Neuronal stem cell (in vitro differentiated cells): ENCODE measurements at regions not wholly inside any gene's neighbourhood (a gene's known extent, or its start where the extent isn't known, plus 50 kb on each side); places are given as distances from the start of the nearest gene placed in this dataset.

Experiments
- DNase-seq: peaks from one replicate; pipeline ENCODE4 v3.0.0-alpha.2; 2013; ENCODE audit warnings: low spot score
- H2AFZ ChIP-seq: one replicate; pipeline ENCODE4 v1.6.1; 2013; ENCODE audit warnings: mild to moderate bottlenecking, low read length, inconsistent platforms
- H2AK5ac ChIP-seq: 2 replicates; pipeline ENCODE4 v1.6.1; 2013; ENCODE audit warnings: low read depth, mild to moderate bottlenecking, inconsistent platforms, low read length, moderate library complexity, mixed read lengths
- H2BK120ac ChIP-seq: 2 replicates; pipeline ENCODE4 v1.6.1; 2013; ENCODE audit warnings: low read depth, mild to moderate bottlenecking, inconsistent platforms, low read length, moderate library complexity, mixed read lengths
- H2BK12ac ChIP-seq: one replicate; pipeline ENCODE4 v1.6.1; 2013; ENCODE audit warnings: low read length, inconsistent platforms
- H2BK15ac ChIP-seq: 2 replicates; pipeline ENCODE4 v1.6.1; 2013; ENCODE audit warnings: mild to moderate bottlenecking, low read length, inconsistent platforms, mixed read lengths
- H2BK5ac ChIP-seq: one replicate; pipeline ENCODE4 v1.6.1; 2013; ENCODE audit warnings: inconsistent platforms, mild to moderate bottlenecking, low read length, moderate library complexity
- H3K14ac ChIP-seq: one replicate; pipeline ENCODE4 v1.6.1; 2013; ENCODE audit warnings: low read length, inconsistent platforms
- H3K18ac ChIP-seq: 2 replicates; pipeline ENCODE4 v1.6.1; 2013; ENCODE audit warnings: low read length, inconsistent platforms
- H3K23ac ChIP-seq: 2 replicates; pipeline ENCODE4 v1.6.1; 2013; ENCODE audit warnings: low read depth, mild to moderate bottlenecking, mixed read lengths, low read length, inconsistent platforms; ENCODE audit not compliant: poor library complexity
- H3K27ac ChIP-seq: replicated peaks from 3 replicates; pipeline ENCODE4 v1.5.1; 2013; ENCODE audit warnings: low read length, inconsistent platforms
- H3K27me3 ChIP-seq, 3 experiments: 2 replicates each; pipeline ENCODE4 v1.6.1; 2013; ENCODE audit warnings: low read length in 3 of 3, mild to moderate bottlenecking in 2 of 3, inconsistent platforms in 1 of 3, low read depth in 1 of 3, mixed read lengths in 1 of 3, moderate library complexity in 1 of 3; ENCODE audit not compliant: control insufficient read depth in 3 of 3, insufficient read depth in 3 of 3
- H3K36me3 ChIP-seq, 2 donors: replicated peaks in 1 of 2; 2 replicates each; pipeline ENCODE4 v1.6.1; 2013; ENCODE audit warnings: low read length in 2 of 2; ENCODE audit not compliant: control insufficient read depth in 2 of 2, insufficient read depth in 2 of 2
- H3K4ac ChIP-seq: 2 replicates; pipeline ENCODE4 v1.6.1; 2013; ENCODE audit warnings: inconsistent platforms, mild to moderate bottlenecking, low read length, moderate library complexity
- H3K4me1 ChIP-seq, 2 donors: 1 replicate in 1 of 2; 2 replicates in 1 of 2; pipeline ENCODE4 v1.6.1; 2013; ENCODE audit warnings: low read length in 2 of 2, low read depth in 1 of 2; ENCODE audit not compliant: control insufficient read depth in 2 of 2, insufficient read depth in 1 of 2
- H3K4me2 ChIP-seq: one replicate; pipeline ENCODE4 v1.6.1; 2013; ENCODE audit warnings: mild to moderate bottlenecking, low read length, inconsistent platforms; ENCODE audit not compliant: insufficient read depth, poor library complexity, severe bottlenecking
- H3K4me3 ChIP-seq, 2 donors: 2 replicates each; pipeline ENCODE4 v1.5.1; 2013; ENCODE audit warnings: low read length in 2 of 2, mild to moderate bottlenecking in 2 of 2, inconsistent platforms in 1 of 2, moderate library complexity in 1 of 2
- H3K79me1 ChIP-seq: one replicate; pipeline ENCODE4 v1.6.1; 2013; ENCODE audit warnings: low read depth, mild to moderate bottlenecking, inconsistent platforms, low read length, moderate library complexity
- H3K9ac ChIP-seq: one replicate; pipeline ENCODE4 v1.6.1; 2013; ENCODE audit warnings: mild to moderate bottlenecking, low read depth, low read length, inconsistent platforms; ENCODE audit not compliant: poor library complexity
- H3K9me3 ChIP-seq, 2 donors: replicated peaks in 1 of 2; 2 replicates each; pipeline versions ENCODE3 to v1.6.1; 2013; ENCODE audit warnings: low read length in 2 of 2, mild to moderate bottlenecking in 2 of 2, inconsistent platforms in 1 of 2, low read depth in 1 of 2, mixed read lengths in 1 of 2, moderate library complexity in 1 of 2; ENCODE audit not compliant: control insufficient read depth in 2 of 2, insufficient read depth in 1 of 2
- H4K8ac ChIP-seq: one replicate; pipeline ENCODE4 v1.6.1; 2013; ENCODE audit warnings: low read depth, mild to moderate bottlenecking, inconsistent platforms, low read length, moderate library complexity
- H4K91ac ChIP-seq: one replicate; pipeline ENCODE4 v1.6.1; 2013; ENCODE audit warnings: low read length, low read depth, mild to moderate bottlenecking, inconsistent platforms; ENCODE audit not compliant: poor library complexity
- WGBS, 2 donors: extraction: QIAGEN DNeasy Blood & Tissue Kit; methylation state at CpG; one replicate each; pipeline ENCODE4 v1.1.7; 2013; ENCODE audit warnings: missing lambda C conversion rate in 2 of 2, mixed read lengths in 1 of 2; ENCODE audit not compliant: insufficient read length in 2 of 2, insufficient replicate concordance in 1 of 2; ENCODE audit errors: extremely low coverage in 2 of 2; 5-methylcytosine and 5-hydroxymethylcytosine counted together

GRCh38 chr1:81364088-81364487, 436.6 kb upstream of the ADGRL2 start:
- no peaks in the 10 kb centered on the region for H3K27me3 ChIP-seq
- H3K27ac ChIP-seq, result no peak overlapping the region
- H3K36me3 ChIP-seq, result peaks cover 0 to 4% of the 10 kb centered on the region in 2 donors
- no peak overlapping the region for H3K4me2 ChIP-seq
- H2AFZ ChIP-seq, result no peak overlapping the region
- no peak overlapping the region for H2AK5ac ChIP-seq
- H3K9ac ChIP-seq, result no peak overlapping the region
- H3K79me1 ChIP-seq, result no peaks in the 10 kb centered on the region
- H2BK12ac ChIP-seq, result no peak overlapping the region
- no peak overlapping the region for H4K8ac ChIP-seq
- H3K18ac ChIP-seq, result no peak overlapping the region
- peaks cover 1 to 5% of the 10 kb centered on the region in 2 donors for H3K4me1 ChIP-seq
- H3K14ac ChIP-seq, result no peak overlapping the region
- WGBS, 2 donors, result no CpG with 5 or more reads among the region's 1 CpG
- H3K4ac ChIP-seq, result no peak overlapping the region
- no peak overlapping the region for H2BK5ac ChIP-seq
- no peak overlapping the region for H2BK120ac ChIP-seq
- no peak overlapping the region for H3K23ac ChIP-seq
- H4K91ac ChIP-seq, result no peak overlapping the region
- no peak overlapping the region for H2BK15ac ChIP-seq
- no peak overlapping the region for H3K4me3 ChIP-seq
- DNase-seq, result no peak
- peaks cover 0 to 11% of the 10 kb centered on the region in 2 donors for H3K9me3 ChIP-seq

GRCh38 chr1:81358151-81358550, 442.6 kb upstream of the ADGRL2 start:
- no peak overlapping the region for H2BK15ac ChIP-seq

GRCh38 chr1:81351864-81352263, 448.9 kb upstream of the ADGRL2 start:
- no peak overlapping the region for H3K27ac ChIP-seq
- no peak overlapping the region for H4K91ac ChIP-seq
- DNase-seq, result no peak
- H2BK5ac ChIP-seq, result no peak overlapping the region
- no peak overlapping the region for H2BK15ac ChIP-seq
- H4K8ac ChIP-seq, result no peak overlapping the region
- H2BK120ac ChIP-seq, result no peak overlapping the region
- H3K9ac ChIP-seq, result no peak overlapping the region
- H3K4me1 ChIP-seq, result peaks cover 10 to 13% of the 10 kb centered on the region in 2 donors
- no CpG with 5 or more reads among the region's 5 CpGs for WGBS, 2 donors
- H3K18ac ChIP-seq, result no peak overlapping the region
- H3K4me3 ChIP-seq, result no peak overlapping the region
- no peak overlapping the region for H2AFZ ChIP-seq
- H3K36me3 ChIP-seq, result peaks cover 0 to 13% of the 10 kb centered on the region in 2 donors
- peaks cover 0 to under 1% of the 10 kb centered on the region in 2 donors for H3K9me3 ChIP-seq
- no peaks in the 10 kb centered on the region for H3K27me3 ChIP-seq
- no peaks in the 10 kb centered on the region for H3K79me1 ChIP-seq
- H3K14ac ChIP-seq, result no peak overlapping the region
- H2AK5ac ChIP-seq, result no peak overlapping the region
- H3K4me2 ChIP-seq, result no peak overlapping the region
- H3K23ac ChIP-seq, result no peak overlapping the region
- no peak overlapping the region for H3K4ac ChIP-seq
- no peak overlapping the region for H2BK12ac ChIP-seq

More at GRCh38 chr1:81358151-81358550, 442.6 kb upstream of the ADGRL2 start:
- Histone ChIP-seq H4K91ac (no peak overlapping the region), H3K14ac (no peak overlapping the region), H2AK5ac (no peak overlapping the region), H3K4me2 (no peak overlapping the region), H3K4me1 (peaks cover 0 to 1% of the 10 kb centered on the region in 2 donors), H3K27ac (no peak overlapping the region), H2BK120ac (no peak overlapping the region), H3K79me1 (no peaks in the 10 kb centered on the region), H3K9me3 (peaks cover 0 to 14% of the 10 kb centered on the region in 2 donors), H2BK12ac (no peak overlapping the region), H3K27me3 (no peaks in the 10 kb centered on the region), H3K18ac (no peak overlapping the region), H4K8ac (no peak overlapping the region), H3K4me3 (no peak overlapping the region), H3K23ac (no peak overlapping the region), H2AFZ (no peak overlapping the region), H3K9ac (no peak overlapping the region), H3K4ac (no peak overlapping the region), H3K36me3 (peaks cover 0 to 9% of the 10 kb centered on the region in 2 donors), H2BK5ac (no peak overlapping the region)
- WGBS, 2 donors, result no CpG with 5 or more reads among the region's 1 CpG
- no peak for DNase-seq

- Histone ChIP-seq H2BK120ac (no peak overlapping the region), H3K36me3 (peaks cover 0 to 13% of the 10 kb centered on the region in 2 donors), H2BK5ac (no peak overlapping the region), H2BK12ac (no peak overlapping the region), H3K79me1 (no peaks in the 10 kb centered on the region), H3K23ac (no peak overlapping the region), H3K4me3 (no peak overlapping the region), H3K4me1 (peaks cover 8 to 13% of the 10 kb centered on the region in 2 donors), H4K91ac (no peak overlapping the region), H3K27me3 (no peaks in the 10 kb centered on the region), H4K8ac (no peak overlapping the region), H3K18ac (no peak overlapping the region), H3K14ac (no peak overlapping the region), H3K9me3 (peaks cover 0 to 5% of the 10 kb centered on the region in 2 donors), H3K9ac (no peak overlapping the region), H3K4ac (no peak overlapping the region), H2AK5ac (no peak overlapping the region), H3K4me2 (no peak overlapping the region), H3K27ac (no peak overlapping the region), H2AFZ (no peak overlapping the region), H2BK15ac (no peak overlapping the region)
- no CpG with 5 or more reads among the region's 3 CpGs for WGBS, 2 donors
- peak; percentile 8 for DNase-seq
Observed at GRCh38 chr1:81349194-81349965, 451.4 kb upstream of the ADGRL2 start.
